ENCODE measurements at regions not wholly inside any gene's neighbourhood (a gene's known extent, or its start where the extent isn't known, plus 50 kb on each side); places are given as distances from the start of the nearest gene placed in this dataset.

GRCh38 chr17:77637818-77638575, 320.5 kb upstream of the TNRC6C start:
- no peak for DNase-seq

GRCh38 chr17:77640252-77640651, 318.3 kb upstream of the TNRC6C start:
- no peak for DNase-seq

GRCh38 chr17:77640916-77641605, 317.4 kb upstream of the TNRC6C start:
- DNase-seq: no peak

GRCh38 chr17:77641718-77642117, 316.8 kb upstream of the TNRC6C start:
- no peak for DNase-seq

GRCh38 chr17:77644181-77645071, 314.1 kb upstream of the TNRC6C start:
- DNase-seq: no peak

GRCh38 chr17:77645072-77646045, 313.1 kb upstream of the TNRC6C start:
- no peak for DNase-seq

GRCh38 chr17:77646046-77646430, 312.5 kb upstream of the TNRC6C start:
- DNase-seq: no peak

GRCh38 chr17:77647531-77647930, 311.0 kb upstream of the TNRC6C start:
- no peak for DNase-seq

GRCh38 chr17:77649717-77650211, 308.7 kb upstream of the TNRC6C start:
- DNase-seq: no peak

GRCh38 chr17:77651988-77652387, 306.5 kb upstream of the TNRC6C start:
- no peak for DNase-seq

- no peak for DNase-seq
Observed at GRCh38 chr17:77654296-77654695, 304.2 kb upstream of the TNRC6C start.

- no peak for DNase-seq
Observed at GRCh38 chr17:77654850-77655249, 303.7 kb upstream of the TNRC6C start.

- DNase-seq: no peak
Observed at GRCh38 chr17:77656054-77656453, 302.4 kb upstream of the TNRC6C start.

GRCh38 chr17:77657839-77658238, 300.7 kb upstream of the TNRC6C start:
- no peak for DNase-seq

- no peak for DNase-seq
Observed at GRCh38 chr17:77660524-77660923, 298.0 kb upstream of the TNRC6C start.

- DNase-seq: no peak
Observed at GRCh38 chr17:77662833-77663232, 295.7 kb upstream of the TNRC6C start.

GRCh38 chr17:77664097-77664729, 294.3 kb upstream of the TNRC6C start:
- DNase-seq: no peak

GRCh38 chr17:77665833-77666232, 292.7 kb upstream of the TNRC6C start:
- DNase-seq: no peak

GRCh38 chr17:77666462-77666861, 292.0 kb upstream of the TNRC6C start:
- DNase-seq: no peak

- no peak for DNase-seq
Observed at GRCh38 chr17:77666881-77667395, 291.6 kb upstream of the TNRC6C start.

GRCh38 chr17:77667478-77667877, 291.0 kb upstream of the TNRC6C start:
- DNase-seq: no peak

Measured in NCI-H1048 (cell line).